ENCODE measurements at regions not wholly inside any gene's neighbourhood (a gene's known extent, or its start where the extent isn't known, plus 50 kb on each side); places are given as distances from the start of the nearest gene placed in this dataset.
"Not testable (repeated sequence)": the region's sequence is repeated elsewhere in the genome, so short reads cannot be mapped to it uniquely, and the experiment has no call there.

DNA sequence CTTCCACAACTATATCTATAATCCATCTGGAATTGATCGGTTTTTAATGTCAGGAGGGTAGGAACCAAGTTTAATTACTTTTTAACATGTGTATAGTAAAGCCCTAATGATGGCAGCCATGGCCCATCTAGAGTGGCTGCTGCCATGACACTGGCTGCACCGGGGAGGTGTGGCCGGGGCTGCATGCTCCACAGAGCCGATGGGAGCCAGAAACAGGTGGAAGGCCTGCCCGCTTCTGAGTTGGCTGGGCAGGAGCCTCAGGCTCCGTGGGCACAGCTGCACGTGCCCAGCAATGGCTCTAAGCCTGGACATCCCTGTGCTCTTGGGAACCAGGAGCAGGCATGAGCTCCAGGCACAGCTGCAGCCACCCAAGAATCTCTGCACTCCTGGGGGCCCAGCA is 73.0 kb downstream of the GBP6 start:
- DNase-seq, result no peak

DNA sequence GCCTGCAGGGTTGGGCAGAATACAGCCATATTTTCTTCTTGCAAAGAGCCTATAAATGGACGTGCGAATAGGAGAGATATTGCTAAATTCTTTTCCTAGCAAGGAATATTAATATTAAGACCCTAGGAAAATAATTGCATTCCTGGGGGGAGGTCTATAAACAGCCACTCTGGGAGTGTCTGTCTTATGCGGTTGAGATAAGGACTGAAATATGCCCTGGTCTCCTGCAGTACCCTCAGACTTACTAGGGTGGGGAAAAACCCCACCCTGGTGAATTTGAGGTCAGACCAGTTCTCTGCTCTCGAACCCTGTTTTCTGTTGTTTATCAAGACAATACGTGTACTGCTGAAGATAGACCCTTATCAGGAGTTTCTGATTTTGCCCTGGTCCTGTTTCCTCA is 74.4 kb downstream of the GBP6 start:
- DNase-seq, result not testable (repeated sequence)

DNA sequence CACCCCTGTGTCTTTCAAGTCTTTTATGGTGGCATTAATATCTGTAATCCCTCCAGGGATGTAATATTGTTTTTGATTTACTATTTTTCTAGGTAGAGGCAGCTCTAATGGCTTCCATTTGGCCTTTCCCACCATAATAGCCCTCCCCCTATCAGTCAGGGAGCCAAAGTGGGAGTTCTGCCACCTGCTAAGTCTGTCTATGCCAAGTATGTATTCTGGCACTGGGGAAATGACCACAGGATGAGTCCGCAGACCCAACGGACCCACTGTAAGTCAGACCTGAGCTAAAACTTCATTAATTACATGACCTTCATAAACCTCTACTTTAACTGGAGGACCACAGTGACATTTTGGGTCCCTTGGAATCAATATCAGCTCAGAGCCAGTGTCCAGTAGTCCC is 77.1 kb downstream of the GBP6 start:
- no peak for DNase-seq

GRCh38 chr1:89444791-89445190 is 79.8 kb upstream of the LRRC8B start:
- no peak for DNase-seq

GRCh38 chr1:89451011-89451410 is 73.6 kb upstream of the LRRC8B start:
- no peak for DNase-seq

DNA sequence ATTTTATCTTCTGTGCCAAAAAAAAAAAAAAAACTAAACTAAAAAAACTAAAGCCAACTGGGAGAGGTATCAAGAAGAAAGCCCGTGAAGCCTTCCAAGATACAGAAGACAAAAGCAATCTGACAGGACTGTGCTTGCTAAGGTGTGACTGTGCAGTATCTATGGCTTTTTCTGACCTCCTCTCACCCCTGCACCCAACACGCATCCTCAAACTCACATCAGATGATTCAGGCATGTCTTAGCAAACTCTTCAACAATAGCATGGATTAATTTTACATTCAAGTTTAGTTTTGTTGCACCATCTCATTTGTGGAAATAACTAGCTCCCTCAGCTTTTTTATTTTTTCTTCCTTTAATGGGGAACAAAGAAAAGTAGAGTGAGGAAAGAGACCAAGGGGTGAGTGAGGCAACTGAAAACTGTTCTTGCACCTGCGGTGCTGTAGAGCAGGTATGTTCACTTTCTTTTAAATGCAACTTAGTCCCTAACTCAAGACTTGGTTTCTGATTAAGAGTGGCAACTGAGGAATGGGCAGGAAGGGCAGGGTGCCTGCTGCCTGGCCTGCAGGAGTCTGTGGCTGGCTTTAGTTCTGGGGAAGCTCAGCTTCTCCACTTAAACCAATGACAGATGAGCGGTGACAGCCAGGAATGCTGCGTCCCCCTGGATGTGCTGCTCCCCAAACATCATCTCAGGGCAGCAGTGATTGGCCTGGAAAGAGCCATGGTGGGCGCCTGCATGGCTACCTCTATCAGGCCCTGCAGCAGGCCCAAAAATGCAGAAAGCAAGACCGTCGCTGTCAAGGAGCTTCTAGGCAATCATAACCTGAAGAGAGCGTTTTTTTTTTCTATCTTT is 71.3 kb upstream of the LRRC8B start:
- DNase-seq, result no peak

GRCh38 chr1:89454845-89455521 is 69.6 kb upstream of the LRRC8B start:
- DNase-seq, result peak; percentile 68

GRCh38 chr1:89457046-89457445 is 67.6 kb upstream of the LRRC8B start:
- DNase-seq, result no peak

- no peak for DNase-seq
Observed at GRCh38 chr1:89459081-89459480, 65.5 kb upstream of the LRRC8B start.

DNA sequence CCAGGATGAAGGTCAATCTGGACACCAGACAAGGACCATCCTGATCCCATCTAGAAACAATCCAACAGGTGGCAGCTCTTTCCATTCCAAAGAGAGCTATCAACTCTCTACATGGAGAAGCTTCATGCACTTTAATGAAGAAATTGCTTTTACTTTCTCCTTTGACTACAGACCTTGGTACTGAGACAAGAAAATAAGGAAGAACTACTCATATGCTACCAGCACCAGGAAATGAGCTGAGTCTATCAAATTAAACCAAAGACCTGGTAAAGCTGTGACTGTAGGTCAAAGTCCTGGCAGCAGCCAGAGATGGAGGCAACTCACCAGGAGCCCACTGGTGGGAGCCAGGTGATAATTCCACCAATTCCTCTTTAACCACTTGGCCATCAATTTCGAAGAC is 64.3 kb upstream of the LRRC8B start:
- DNase-seq, result no peak

DNA sequence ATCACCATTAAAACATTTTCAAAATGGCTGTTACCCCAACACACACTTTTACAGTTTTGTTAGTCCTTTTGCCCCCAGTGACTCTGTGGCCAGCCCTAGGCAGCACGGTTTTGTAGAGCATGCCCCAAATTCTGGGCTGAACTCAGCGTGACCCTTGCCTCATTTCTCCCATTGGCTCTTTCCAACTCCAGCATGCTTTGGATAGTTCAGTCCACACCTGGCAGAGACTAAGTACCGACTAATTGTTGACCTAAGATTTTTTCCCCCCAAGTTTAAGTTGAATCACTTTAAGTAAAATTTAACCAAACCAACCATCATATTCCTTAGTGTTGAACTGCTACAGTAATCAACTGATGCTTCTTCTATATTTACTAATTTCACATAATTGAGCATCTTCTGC is 62.4 kb upstream of the LRRC8B start:
- no peak for DNase-seq

DNA sequence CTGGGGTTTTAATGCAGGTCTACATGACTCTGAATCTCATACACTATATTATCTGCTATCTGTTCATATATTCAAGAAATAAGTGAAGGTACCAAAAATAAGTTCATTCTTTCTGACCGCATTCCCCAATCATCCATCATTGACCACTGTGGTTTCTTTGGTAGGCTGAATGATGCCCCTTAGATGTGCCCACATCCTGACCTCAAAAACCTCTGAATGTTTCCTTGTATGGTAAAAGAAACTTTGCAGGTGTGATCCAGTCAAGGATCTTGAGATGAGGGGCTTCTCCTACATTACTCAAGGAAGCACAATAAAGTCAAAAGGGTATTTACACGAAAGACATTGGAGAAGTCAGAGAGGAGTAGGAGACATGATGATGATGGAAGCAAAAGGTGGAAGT is 60.6 kb upstream of the LRRC8B start:
- no peak for DNase-seq

GRCh38 chr1:89465201-89465600 is 59.4 kb upstream of the LRRC8B start:
- no peak for DNase-seq

DNA sequence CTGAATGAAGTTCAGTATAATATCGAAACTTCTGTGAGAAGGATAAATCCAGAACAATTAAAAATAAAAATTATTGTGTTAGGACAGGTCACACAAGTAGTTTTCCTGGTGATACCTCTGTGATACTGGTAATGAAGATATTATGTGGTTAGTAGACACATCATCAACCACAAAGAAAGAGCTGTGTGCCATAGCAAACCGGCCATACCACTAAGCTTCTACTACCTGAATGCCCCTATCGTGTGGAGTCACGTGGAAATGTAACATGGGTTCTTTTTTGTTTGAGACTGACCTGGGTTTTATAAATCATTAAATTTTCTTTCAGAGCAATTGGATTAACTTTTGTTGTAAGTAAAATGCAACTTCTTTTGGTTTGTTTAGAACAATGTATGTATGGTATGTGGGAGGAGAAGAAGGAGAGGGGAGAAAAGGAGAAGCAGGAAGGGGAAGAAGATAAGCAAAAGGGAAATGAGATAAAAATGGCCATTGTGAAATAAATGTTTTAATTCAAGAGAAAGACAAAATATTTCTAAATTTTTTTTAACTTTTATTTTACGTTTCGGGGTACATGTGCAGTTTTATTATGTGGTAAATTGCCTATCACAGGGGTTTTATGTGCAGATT is 58.2 kb upstream of the LRRC8B start:
- no peak for DNase-seq

DNA sequence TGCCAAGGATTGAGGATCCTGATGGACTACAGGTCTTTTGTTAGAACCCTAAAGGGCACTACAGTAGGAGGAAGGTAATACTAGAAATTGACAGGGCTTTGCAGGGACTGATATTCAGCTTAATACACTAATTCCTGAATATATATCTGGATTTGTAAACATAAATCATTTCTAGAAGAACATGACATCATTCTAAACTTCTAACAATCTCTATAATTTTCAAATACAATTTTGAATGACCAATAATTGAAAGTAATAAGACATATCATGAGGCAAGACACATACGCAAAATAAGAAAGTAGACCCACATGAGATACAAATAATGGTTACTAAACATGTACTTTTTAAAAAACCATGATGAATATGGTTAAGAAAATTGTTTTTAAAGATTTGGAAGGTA is 52.4 kb upstream of the LRRC8B start:
- no peak for DNase-seq

GRCh38 chr1:89472886-89473417 is 51.7 kb upstream of the LRRC8B start:
- DNase-seq, result no peak

Data from CD4-positive, alpha-beta T cell treated with Interleukin-17A for 4 hours (primary cell).